IMR-90 (cell line): ENCODE measurements at regions not wholly inside any gene's neighbourhood (a gene's known extent, or its start where the extent isn't known, plus 50 kb on each side); places are given as distances from the start of the nearest gene placed in this dataset.

Experiments used
- CEBPB ChIP-seq: IDR thresholded peaks from 2 replicates; pipeline ENCODE4 v1.6.1; 2012; ENCODE audit warnings: low read depth, low read length, improper control_type of control experiment
- POLR2A ChIP-seq: IDR thresholded peaks from 2 replicates; pipeline ENCODE4 v1.6.1; 2012; ENCODE audit warnings: mild to moderate bottlenecking, low read depth, low read length
- USF2 ChIP-seq: fragments of 150-350 bp; IDR thresholded peaks from 2 replicates; pipeline ENCODE4 v1.6.1; 2017; ENCODE audit warnings: mild to moderate bottlenecking, antibody characterized with exemption, low read length, low read depth
- TF ChIP-seq, protein P1 (sequence below): conservative IDR thresholded peaks from 2 replicates; pipeline ENCODE4 v1.5.1; 2012; ENCODE audit warnings: mild to moderate bottlenecking, low read depth, low read length, improper control_type of control experiment

- no peak for TF ChIP-seq CEBPB
- TF ChIP-seq, protein P1, sequence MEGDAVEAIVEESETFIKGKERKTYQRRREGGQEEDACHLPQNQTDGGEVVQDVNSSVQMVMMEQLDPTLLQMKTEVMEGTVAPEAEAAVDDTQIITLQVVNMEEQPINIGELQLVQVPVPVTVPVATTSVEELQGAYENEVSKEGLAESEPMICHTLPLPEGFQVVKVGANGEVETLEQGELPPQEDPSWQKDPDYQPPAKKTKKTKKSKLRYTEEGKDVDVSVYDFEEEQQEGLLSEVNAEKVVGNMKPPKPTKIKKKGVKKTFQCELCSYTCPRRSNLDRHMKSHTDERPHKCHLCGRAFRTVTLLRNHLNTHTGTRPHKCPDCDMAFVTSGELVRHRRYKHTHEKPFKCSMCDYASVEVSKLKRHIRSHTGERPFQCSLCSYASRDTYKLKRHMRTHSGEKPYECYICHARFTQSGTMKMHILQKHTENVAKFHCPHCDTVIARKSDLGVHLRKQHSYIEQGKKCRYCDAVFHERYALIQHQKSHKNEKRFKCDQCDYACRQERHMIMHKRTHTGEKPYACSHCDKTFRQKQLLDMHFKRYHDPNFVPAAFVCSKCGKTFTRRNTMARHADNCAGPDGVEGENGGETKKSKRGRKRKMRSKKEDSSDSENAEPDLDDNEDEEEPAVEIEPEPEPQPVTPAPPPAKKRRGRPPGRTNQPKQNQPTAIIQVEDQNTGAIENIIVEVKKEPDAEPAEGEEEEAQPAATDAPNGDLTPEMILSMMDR: no peak
- TF ChIP-seq USF2: no peak
- TF ChIP-seq POLR2A: no peak
Measured at GRCh38 chr5:32960340-32961058, 249.4 kb downstream of the NPR3 start.
